ENCODE measurements at regions not wholly inside any gene's neighbourhood (a gene's known extent, or its start where the extent isn't known, plus 50 kb on each side); places are given as distances from the start of the nearest gene placed in this dataset.

DNA sequence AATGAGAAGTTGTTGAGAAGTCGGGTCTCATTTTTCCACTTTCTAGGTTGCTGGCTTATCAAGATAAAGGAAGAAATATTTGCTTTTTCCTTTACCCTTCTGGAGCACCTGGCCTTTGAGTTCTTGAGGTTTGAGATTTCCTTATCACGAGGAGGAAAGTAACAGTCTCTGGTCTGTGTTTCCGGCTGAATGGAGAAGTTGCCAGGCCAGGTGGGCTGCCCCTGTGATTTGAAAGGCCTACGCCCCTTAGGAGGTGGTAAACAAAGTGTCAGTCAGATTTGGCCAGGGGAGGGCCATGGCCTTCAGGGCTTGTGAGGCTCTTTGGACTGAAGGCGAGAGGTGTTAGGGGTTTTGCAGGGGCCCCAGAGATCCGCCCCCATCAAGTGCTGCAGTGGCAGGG lies 156.7 kb upstream of the HAAO start:
- TF ChIP-seq, protein P1, sequence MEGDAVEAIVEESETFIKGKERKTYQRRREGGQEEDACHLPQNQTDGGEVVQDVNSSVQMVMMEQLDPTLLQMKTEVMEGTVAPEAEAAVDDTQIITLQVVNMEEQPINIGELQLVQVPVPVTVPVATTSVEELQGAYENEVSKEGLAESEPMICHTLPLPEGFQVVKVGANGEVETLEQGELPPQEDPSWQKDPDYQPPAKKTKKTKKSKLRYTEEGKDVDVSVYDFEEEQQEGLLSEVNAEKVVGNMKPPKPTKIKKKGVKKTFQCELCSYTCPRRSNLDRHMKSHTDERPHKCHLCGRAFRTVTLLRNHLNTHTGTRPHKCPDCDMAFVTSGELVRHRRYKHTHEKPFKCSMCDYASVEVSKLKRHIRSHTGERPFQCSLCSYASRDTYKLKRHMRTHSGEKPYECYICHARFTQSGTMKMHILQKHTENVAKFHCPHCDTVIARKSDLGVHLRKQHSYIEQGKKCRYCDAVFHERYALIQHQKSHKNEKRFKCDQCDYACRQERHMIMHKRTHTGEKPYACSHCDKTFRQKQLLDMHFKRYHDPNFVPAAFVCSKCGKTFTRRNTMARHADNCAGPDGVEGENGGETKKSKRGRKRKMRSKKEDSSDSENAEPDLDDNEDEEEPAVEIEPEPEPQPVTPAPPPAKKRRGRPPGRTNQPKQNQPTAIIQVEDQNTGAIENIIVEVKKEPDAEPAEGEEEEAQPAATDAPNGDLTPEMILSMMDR (IDR thresholded peaks at IDR 0.05), result no peak

DNA sequence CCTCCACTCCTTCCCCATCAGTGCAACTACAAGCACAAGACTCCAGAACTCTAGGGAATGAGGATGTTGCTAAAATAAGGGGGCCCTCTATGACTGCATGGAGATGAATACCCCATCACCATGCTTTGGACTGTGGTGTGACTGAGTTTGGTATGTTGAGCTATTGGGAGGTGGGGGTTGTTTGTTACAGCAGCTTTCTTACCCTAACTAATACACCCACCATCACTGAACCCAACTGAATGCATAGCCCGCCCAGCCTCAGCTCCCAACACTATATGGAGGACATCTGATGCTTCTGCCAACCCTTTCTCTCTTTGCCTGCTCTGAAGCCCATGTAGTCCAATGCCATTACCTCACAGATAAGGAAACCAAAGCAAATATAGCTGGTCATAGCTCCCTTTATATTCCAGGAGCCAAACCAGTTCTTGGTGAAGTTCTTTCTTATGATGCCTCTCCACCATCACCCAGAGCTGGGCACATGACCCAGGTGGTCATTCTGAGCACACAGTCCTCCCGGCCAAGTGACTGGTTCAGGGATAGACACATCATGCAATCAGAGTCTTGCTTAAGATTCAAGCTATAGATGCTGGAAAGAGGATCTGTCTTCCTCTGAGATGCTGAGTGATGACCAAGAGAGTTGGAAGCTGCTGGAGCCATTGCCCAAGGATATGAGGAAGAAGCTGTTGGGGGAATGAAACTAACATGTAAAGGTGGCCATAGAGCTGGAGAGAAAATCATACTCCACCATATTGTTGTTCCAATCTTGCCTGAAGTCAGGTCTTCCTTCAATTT lies 155.6 kb upstream of the HAAO start:
- TF ChIP-seq, protein P1 (IDR thresholded peaks at IDR 0.05), result no peak

DNA sequence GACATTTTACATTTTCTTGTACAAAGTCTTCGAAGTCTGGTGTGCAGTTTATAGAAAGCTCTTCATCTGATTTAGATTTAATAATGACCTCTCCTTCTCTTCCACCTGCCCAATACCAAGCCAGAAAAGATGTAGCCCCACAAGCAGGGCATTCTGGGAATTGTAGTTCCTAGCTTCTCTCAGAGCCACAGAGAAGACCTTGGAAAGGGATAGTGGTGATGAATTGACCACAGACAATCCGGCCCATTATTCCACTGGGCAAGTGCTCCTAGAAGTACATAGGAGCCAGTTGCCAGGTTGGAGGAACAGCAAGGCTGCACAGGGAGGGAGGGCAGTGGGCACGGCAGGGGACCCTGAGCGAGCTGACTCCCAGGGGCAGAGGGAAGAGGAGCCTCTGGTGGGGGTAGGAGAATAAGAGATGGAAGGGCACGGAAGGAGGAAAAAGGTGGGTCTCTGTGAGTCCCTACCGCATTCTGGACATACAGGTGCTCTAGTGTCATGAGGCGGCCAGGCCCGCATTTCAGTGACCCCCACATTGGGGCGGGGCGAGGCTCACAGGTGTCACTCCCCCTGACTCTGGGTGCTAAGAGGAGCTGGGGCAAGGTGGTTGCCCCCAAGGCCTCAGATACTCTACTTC lies 152.5 kb upstream of the HAAO start:
- TF ChIP-seq, protein P1 (IDR thresholded peaks at IDR 0.05), result no peak

DNA sequence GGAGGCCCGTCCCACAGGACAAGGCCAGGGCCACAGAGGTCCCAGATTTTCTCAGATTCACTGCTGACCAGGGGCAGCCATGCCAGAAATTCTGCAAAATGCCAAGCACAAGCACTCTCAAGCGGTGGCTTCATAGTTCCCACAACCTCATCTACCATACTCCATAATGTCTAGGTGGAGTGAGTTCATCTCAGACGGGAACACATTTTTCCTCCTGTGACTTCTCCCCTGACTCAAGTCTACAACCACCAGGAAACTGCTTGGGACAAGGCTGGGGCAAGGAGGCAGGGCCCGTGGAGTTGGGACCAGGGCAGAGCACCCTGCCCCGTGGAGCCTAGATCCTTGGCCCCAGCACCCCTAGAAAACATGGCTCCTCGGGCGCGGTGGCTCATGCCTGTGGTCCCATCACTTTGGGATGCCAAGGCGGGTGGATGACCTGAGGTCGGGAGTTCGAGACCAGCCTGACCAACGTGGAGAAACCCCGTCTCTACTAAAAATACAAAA lies 150.7 kb upstream of the HAAO start:
- TF ChIP-seq, protein P1 (IDR thresholded peaks at IDR 0.05), result no peak

DNA sequence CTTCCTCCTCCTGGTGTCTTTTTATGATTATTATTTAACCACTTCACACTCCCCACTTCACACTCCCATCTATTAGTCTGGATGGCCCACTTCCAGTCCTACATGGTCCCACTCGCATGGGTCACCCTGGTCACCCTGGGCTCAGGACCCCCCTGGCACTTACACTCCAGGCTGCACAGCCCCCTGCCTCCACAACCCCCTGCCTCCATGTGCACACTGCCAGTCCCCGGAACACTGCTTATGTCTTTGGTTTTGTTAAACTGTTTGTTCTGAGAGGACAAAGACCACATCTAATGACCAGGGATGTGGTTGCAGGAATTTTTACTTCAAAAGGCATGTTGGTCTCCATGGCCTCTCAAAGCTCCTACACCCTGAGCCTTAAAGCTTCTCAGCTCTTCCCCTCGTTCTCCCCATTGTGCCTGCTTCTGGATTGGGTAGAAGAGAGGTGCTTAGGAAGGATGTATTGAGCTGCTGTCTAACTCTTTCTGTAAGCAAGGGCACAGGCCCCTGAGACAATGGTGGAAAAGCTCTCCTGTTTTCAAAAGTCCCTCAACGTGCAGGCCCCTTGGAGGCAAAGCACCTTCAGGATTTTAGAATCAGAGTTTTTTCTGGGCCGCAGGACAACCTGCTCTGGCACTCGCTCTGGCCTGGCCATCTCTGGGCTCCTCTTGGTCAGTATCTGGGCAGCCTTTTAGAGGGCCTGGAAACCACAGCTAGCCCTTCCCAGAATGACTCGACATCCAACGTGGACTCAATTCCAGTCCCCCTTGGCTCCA lies 150.0 kb upstream of the HAAO start:
- TF ChIP-seq, protein P1 (IDR thresholded peaks at IDR 0.05), result no peak

DNA sequence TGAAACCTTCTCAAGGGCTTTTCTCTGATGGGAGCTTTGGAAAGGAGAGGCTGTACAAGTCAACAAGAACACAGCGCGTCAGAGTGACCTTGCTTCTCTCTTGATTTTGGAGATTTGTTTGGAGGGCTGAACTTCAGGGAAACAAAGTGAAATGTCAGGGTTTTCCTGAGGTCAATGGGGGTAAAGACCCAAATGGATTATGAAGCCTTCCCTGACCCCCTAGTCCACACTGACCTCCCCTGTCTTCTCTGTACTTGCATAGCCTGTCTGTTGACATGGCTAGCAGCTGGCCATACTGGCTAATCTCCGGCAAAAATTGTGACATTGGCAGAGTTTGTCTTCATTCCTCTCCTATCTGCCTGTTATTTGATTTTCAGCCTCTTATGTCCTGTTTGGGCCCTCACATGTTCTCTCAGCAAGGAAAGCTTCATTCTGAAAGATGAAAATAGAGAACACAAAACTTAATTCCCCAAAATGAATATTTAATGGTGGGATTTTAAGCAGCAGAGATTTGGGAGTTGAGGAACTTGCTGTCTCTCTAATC lies 149.3 kb upstream of the HAAO start:
- TF ChIP-seq, protein P1 (IDR thresholded peaks at IDR 0.05), result no peak

All from LNCAP (cell line).